NCI-H1694 treated with DMSO at 0.1 percent for 48 hours (cell line): ENCODE measurements at regions not wholly inside any gene's neighbourhood (a gene's known extent, or its start where the extent isn't known, plus 50 kb on each side); places are given as distances from the start of the nearest gene placed in this dataset.
"Not testable (repeated sequence)": the region's sequence is repeated elsewhere in the genome, so short reads cannot be mapped to it uniquely, and the experiment has no call there.

Experiments
- DNase-seq: peaks from one replicate; lab custom pipeline; 2025; lab: John Stamatoyannopoulos, UW

GRCh38 chr10:65355141-65355680, 1570.6 kb upstream of the LRRTM3 start:
- DNase-seq: no peak

- DNase-seq: no peak
Observed at GRCh38 chr10:65358565-65358964, 1567.3 kb upstream of the LRRTM3 start.

GRCh38 chr10:65360497-65360896, 1565.3 kb upstream of the LRRTM3 start:
- no peak for DNase-seq

- DNase-seq: no peak
Observed at GRCh38 chr10:65365878-65366277, 1560.0 kb upstream of the LRRTM3 start.

GRCh38 chr10:65367706-65368105, 1558.1 kb upstream of the LRRTM3 start:
- DNase-seq: no peak

GRCh38 chr10:65375528-65375927, 1550.3 kb upstream of the LRRTM3 start:
- no peak for DNase-seq

GRCh38 chr10:65377687-65378086, 1548.1 kb upstream of the LRRTM3 start:
- no peak for DNase-seq

- DNase-seq: no peak
Observed at GRCh38 chr10:65394502-65395297, 1531.1 kb upstream of the LRRTM3 start.

GRCh38 chr10:65395631-65396030, 1530.2 kb upstream of the LRRTM3 start:
- DNase-seq: no peak

- no peak for DNase-seq
Observed at GRCh38 chr10:65396997-65397396, 1528.8 kb upstream of the LRRTM3 start.

GRCh38 chr10:65408401-65408800, 1517.4 kb upstream of the LRRTM3 start:
- no peak for DNase-seq

- DNase-seq: no peak
Observed at GRCh38 chr10:65413001-65413400, 1512.8 kb upstream of the LRRTM3 start.

- DNase-seq: no peak
Observed at GRCh38 chr10:65415318-65415717, 1510.5 kb upstream of the LRRTM3 start.

GRCh38 chr10:65416094-65416493, 1509.7 kb upstream of the LRRTM3 start:
- no peak for DNase-seq

GRCh38 chr10:65419629-65420028, 1506.2 kb upstream of the LRRTM3 start:
- no peak for DNase-seq

GRCh38 chr10:65423043-65423442, 1502.8 kb upstream of the LRRTM3 start:
- no peak for DNase-seq

- not testable (repeated sequence) for DNase-seq
Observed at GRCh38 chr10:65429381-65429780, 1496.5 kb upstream of the LRRTM3 start.

GRCh38 chr10:65430979-65431378, 1494.9 kb upstream of the LRRTM3 start:
- no peak for DNase-seq

GRCh38 chr10:65470986-65471385, 1454.8 kb upstream of the LRRTM3 start:
- DNase-seq: no peak

GRCh38 chr10:65482848-65483247, 1443.0 kb upstream of the LRRTM3 start:
- no peak for DNase-seq

- DNase-seq: no peak
Observed at GRCh38 chr10:65491799-65492198, 1434.0 kb upstream of the LRRTM3 start.

GRCh38 chr10:65496541-65496940, 1429.3 kb upstream of the LRRTM3 start:
- DNase-seq: no peak

- DNase-seq: no peak
Observed at GRCh38 chr10:65497837-65498236, 1428.0 kb upstream of the LRRTM3 start.

- DNase-seq: no peak
Observed at GRCh38 chr10:65500716-65501115, 1425.1 kb upstream of the LRRTM3 start.
